ENCODE measurements at regions not wholly inside any gene's neighbourhood (a gene's known extent, or its start where the extent isn't known, plus 50 kb on each side); places are given as distances from the start of the nearest gene placed in this dataset.

DNA sequence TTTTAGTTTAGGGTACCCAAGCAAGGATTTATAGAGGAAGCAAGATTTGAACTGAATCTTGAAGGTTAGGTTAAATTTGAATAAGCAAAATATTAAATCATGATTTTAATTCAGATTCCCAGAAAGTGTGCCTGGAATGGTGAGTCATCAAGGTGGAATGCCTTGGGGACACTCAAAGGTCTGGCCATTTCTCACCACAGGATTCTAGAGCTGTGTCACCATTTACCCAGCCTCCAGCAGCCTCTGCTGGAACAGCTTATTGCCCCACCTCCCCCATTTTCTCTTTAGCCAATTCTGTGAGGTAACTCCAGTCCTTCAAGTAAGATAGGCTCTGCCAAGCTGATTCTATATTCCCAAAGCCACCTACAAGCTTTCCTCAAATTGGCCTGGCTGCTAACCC, 181.4 kb downstream of the SIM1 start:
- TF ChIP-seq, protein P1, sequence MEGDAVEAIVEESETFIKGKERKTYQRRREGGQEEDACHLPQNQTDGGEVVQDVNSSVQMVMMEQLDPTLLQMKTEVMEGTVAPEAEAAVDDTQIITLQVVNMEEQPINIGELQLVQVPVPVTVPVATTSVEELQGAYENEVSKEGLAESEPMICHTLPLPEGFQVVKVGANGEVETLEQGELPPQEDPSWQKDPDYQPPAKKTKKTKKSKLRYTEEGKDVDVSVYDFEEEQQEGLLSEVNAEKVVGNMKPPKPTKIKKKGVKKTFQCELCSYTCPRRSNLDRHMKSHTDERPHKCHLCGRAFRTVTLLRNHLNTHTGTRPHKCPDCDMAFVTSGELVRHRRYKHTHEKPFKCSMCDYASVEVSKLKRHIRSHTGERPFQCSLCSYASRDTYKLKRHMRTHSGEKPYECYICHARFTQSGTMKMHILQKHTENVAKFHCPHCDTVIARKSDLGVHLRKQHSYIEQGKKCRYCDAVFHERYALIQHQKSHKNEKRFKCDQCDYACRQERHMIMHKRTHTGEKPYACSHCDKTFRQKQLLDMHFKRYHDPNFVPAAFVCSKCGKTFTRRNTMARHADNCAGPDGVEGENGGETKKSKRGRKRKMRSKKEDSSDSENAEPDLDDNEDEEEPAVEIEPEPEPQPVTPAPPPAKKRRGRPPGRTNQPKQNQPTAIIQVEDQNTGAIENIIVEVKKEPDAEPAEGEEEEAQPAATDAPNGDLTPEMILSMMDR (conservative IDR thresholded peaks at IDR 0.05; ENCODE audit: low read depth, low read length): no peak
- no peak for TF ChIP-seq EZH2 (IDR thresholded peaks at IDR 0.05; ENCODE audit: borderline replicate concordance, low read depth, low read length, poor library complexity, severe bottlenecking)

Data from A673 (cell line).